H9 (cell line): ENCODE measurements at regions not wholly inside any gene's neighbourhood (a gene's known extent, or its start where the extent isn't known, plus 50 kb on each side); places are given as distances from the start of the nearest gene placed in this dataset.

Experiments
- DNase-seq: peaks from one replicate; pipeline ENCODE4 v3.0.0-alpha.2; 2017
- H2AFZ ChIP-seq: one replicate; pipeline ENCODE4 v1.6.1; 2013; ENCODE audit warnings: mild to moderate bottlenecking, low read length, control low read depth, moderate library complexity
- H2AK5ac ChIP-seq: 2 replicates; pipeline ENCODE4 v1.6.1; 2013; ENCODE audit warnings: low read length, control low read depth, mixed read lengths; ENCODE audit not compliant: insufficient read length
- H2BK120ac ChIP-seq: one replicate; pipeline ENCODE4 v1.6.1; 2013; ENCODE audit warnings: low read depth, mild to moderate bottlenecking, low read length, control low read depth, inconsistent platforms; ENCODE audit not compliant: poor library complexity, severe bottlenecking
- H2BK12ac ChIP-seq: 2 replicates; pipeline ENCODE4 v1.6.1; 2013; ENCODE audit warnings: low read length, control low read depth, mixed read lengths, low read depth; ENCODE audit not compliant: insufficient read length
- H2BK15ac ChIP-seq: 2 replicates; pipeline ENCODE4 v1.6.1; 2013; ENCODE audit warnings: low read depth, low read length, control low read depth
- H2BK20ac ChIP-seq: one replicate; pipeline ENCODE4 v1.6.1; 2013; ENCODE audit warnings: low read depth, mild to moderate bottlenecking, low read length, control low read depth, inconsistent platforms; ENCODE audit not compliant: poor library complexity, severe bottlenecking
- H2BK5ac ChIP-seq: 2 replicates; pipeline ENCODE4 v1.6.1; 2013; ENCODE audit warnings: low read length, control low read depth, mixed read lengths; ENCODE audit not compliant: insufficient read length
- H3K14ac ChIP-seq: 2 replicates; pipeline ENCODE4 v1.6.1; 2013; ENCODE audit warnings: low read length, control low read depth; ENCODE audit not compliant: insufficient read depth
- H3K18ac ChIP-seq: 2 replicates; pipeline ENCODE4 v1.6.1; 2013; ENCODE audit warnings: low read depth, mild to moderate bottlenecking, mixed read lengths, low read length, control low read depth; ENCODE audit not compliant: insufficient read length
- H3K23ac ChIP-seq: 2 replicates; pipeline ENCODE4 v1.6.1; 2013; ENCODE audit warnings: low read length, control low read depth, mixed read lengths, low read depth; ENCODE audit not compliant: insufficient read length
- H3K23me2 ChIP-seq: 2 replicates; pipeline ENCODE4 v1.6.1; 2013; ENCODE audit warnings: low read depth, mild to moderate bottlenecking, mixed read lengths, low read length, control low read depth; ENCODE audit not compliant: insufficient read length, poor library complexity, severe bottlenecking
- H3K27ac ChIP-seq: 2 replicates; pipeline ENCODE4 v1.5.1; 2013; ENCODE audit warnings: low read length, control low read depth, mixed read lengths, low read depth; ENCODE audit not compliant: insufficient read length
- H3K27me3 ChIP-seq: 2 replicates; pipeline ENCODE4 v1.6.1; 2013; ENCODE audit warnings: low read length, control low read depth, inconsistent platforms; ENCODE audit not compliant: insufficient read depth
- H3K4ac ChIP-seq: 2 replicates; pipeline ENCODE4 v1.6.1; 2013; ENCODE audit warnings: low read depth, mild to moderate bottlenecking, control low read depth, inconsistent platforms, low read length, moderate library complexity
- H3K4me1 ChIP-seq: 2 replicates; pipeline ENCODE4 v1.6.1; 2013; ENCODE audit warnings: low read length, control low read depth, inconsistent platforms; ENCODE audit not compliant: insufficient read depth
- H3K4me2 ChIP-seq: 2 replicates; pipeline ENCODE4 v1.6.1; 2013; ENCODE audit warnings: low read length, control low read depth, mixed read lengths; ENCODE audit not compliant: insufficient read length, insufficient read depth
- H3K56ac ChIP-seq: 2 replicates; pipeline ENCODE4 v1.6.1; 2013; ENCODE audit warnings: low read depth, mild to moderate bottlenecking, mixed read lengths, low read length, control low read depth; ENCODE audit not compliant: insufficient read length
- H3K79me1 ChIP-seq: 2 replicates; pipeline ENCODE4 v1.6.1; 2013; ENCODE audit warnings: low read depth, mild to moderate bottlenecking, moderate library complexity, low read length, control low read depth, inconsistent platforms; ENCODE audit not compliant: insufficient read depth, poor library complexity, severe bottlenecking
- H3K79me2 ChIP-seq: 2 replicates; pipeline ENCODE4 v1.6.1; 2013; ENCODE audit warnings: low read length, control low read depth, inconsistent platforms; ENCODE audit not compliant: insufficient read depth
- H3K9ac ChIP-seq: 2 replicates; pipeline ENCODE4 v1.6.1; 2013; ENCODE audit warnings: low read length, control low read depth, mixed read lengths; ENCODE audit not compliant: insufficient read length; ENCODE audit errors: extremely low read depth
- H3K9me3 ChIP-seq: one replicate; pipeline ENCODE4 v1.6.1; 2013; ENCODE audit warnings: low read depth, low read length, inconsistent platforms; ENCODE audit not compliant: control insufficient read depth
- H3T11ph ChIP-seq: one replicate; pipeline ENCODE4 v1.6.1; 2013; ENCODE audit warnings: mild to moderate bottlenecking, low read length, control low read depth, inconsistent platforms
- H4K20me1 ChIP-seq: one replicate; pipeline ENCODE4 v1.6.1; 2013; ENCODE audit not compliant: control insufficient read depth, insufficient read length, insufficient read depth
- H4K5ac ChIP-seq: 2 replicates; pipeline ENCODE4 v1.6.1; 2013; ENCODE audit warnings: low read depth, mild to moderate bottlenecking, mixed read lengths, low read length, control low read depth; ENCODE audit not compliant: insufficient read length
- H4K8ac ChIP-seq: replicated peaks from 2 replicates; pipeline ENCODE4 v1.6.1; 2013; ENCODE audit warnings: low read length, control low read depth, mixed read lengths, low read depth; ENCODE audit not compliant: insufficient read length
- H4K91ac ChIP-seq: 2 replicates; pipeline ENCODE4 v1.6.1; 2013; ENCODE audit warnings: low read depth, mild to moderate bottlenecking, moderate library complexity, mixed read lengths, low read length, control low read depth; ENCODE audit not compliant: insufficient read length
- H3K27ac Mint-ChIP-seq, 3 experiments: 2 replicates in 2 of 3; 3 replicates in 1 of 3; pipeline ENCODE4 v1.8.0; 2020 to 2021; ENCODE audit warnings: mixed read lengths in 3 of 3, mild to moderate bottlenecking in 1 of 3, moderate library complexity in 1 of 3
- H3K27me3 Mint-ChIP-seq: 2 replicates; pipeline ENCODE4 v1.8.0; 2021; ENCODE audit warnings: low read depth, mild to moderate bottlenecking, moderate library complexity, mixed read lengths
- H3K36me3 Mint-ChIP-seq, 3 experiments: 2 replicates in 2 of 3; 3 replicates in 1 of 3; pipeline ENCODE4 v1.8.0; 2020 to 2021; ENCODE audit warnings: low read depth in 3 of 3, mixed read lengths in 3 of 3; ENCODE audit not compliant: insufficient read depth in 1 of 3
- H3K4me1 Mint-ChIP-seq, 2 experiments: 2 replicates each; pipeline ENCODE4 v1.8.0; 2020; ENCODE audit warnings: mixed read lengths in 2 of 2
- H3K4me3 Mint-ChIP-seq, 2 experiments: 2 replicates in 1 of 2; 3 replicates in 1 of 2; pipeline ENCODE4 v1.8.0; 2020 to 2021; ENCODE audit warnings: mild to moderate bottlenecking in 2 of 2, mixed read lengths in 2 of 2, moderate library complexity in 1 of 2
- H3K9me3 Mint-ChIP-seq, 2 experiments: 2 replicates in 1 of 2; 3 replicates in 1 of 2; pipeline ENCODE4 v1.8.0; 2020; ENCODE audit warnings: mild to moderate bottlenecking in 2 of 2, mixed read lengths in 2 of 2, moderate library complexity in 1 of 2
- WGBS: extraction: QIAGEN DNeasy Blood & Tissue Kit; methylation state at CpG from one replicate; pipeline ENCODE4 v1.1.7; 2013; ENCODE audit warnings: missing lambda C conversion rate, low lambda C conversion rate, mixed read lengths; ENCODE audit not compliant: insufficient read length; ENCODE audit errors: extremely low coverage; 5-methylcytosine and 5-hydroxymethylcytosine counted together
- TF ChIP-seq, protein P1 (sequence below): fragments of 200-600 bp; sonication (generic); conservative IDR thresholded peaks from 3 replicates; pipeline ENCODE4 v1.8.0; 2021; ENCODE audit warnings: antibody characterized with exemption, mild to moderate bottlenecking

DNA sequence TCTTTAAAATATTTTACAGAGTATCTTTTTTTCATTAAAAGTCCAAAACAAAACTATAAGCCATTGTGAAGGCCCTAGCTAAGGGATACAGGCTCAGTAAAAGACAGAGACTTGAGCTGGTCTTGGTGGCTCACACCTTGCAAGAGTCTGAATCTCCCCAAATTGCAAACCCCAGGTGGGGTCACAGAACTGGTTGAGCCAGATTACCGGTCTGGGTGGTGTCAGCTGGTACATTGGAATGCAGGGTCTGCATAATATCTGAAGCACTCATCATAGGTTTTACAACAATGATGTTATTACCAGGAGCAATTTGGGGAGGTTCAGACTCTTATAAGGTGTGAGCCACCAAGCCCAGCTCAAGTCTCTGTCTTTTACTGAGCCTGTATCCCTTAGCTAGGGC is 201.2 kb upstream of the ARPP21 start:
- TF ChIP-seq, protein P1, sequence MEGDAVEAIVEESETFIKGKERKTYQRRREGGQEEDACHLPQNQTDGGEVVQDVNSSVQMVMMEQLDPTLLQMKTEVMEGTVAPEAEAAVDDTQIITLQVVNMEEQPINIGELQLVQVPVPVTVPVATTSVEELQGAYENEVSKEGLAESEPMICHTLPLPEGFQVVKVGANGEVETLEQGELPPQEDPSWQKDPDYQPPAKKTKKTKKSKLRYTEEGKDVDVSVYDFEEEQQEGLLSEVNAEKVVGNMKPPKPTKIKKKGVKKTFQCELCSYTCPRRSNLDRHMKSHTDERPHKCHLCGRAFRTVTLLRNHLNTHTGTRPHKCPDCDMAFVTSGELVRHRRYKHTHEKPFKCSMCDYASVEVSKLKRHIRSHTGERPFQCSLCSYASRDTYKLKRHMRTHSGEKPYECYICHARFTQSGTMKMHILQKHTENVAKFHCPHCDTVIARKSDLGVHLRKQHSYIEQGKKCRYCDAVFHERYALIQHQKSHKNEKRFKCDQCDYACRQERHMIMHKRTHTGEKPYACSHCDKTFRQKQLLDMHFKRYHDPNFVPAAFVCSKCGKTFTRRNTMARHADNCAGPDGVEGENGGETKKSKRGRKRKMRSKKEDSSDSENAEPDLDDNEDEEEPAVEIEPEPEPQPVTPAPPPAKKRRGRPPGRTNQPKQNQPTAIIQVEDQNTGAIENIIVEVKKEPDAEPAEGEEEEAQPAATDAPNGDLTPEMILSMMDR = no peak
- no peak overlapping the region for H4K91ac ChIP-seq
- H4K5ac ChIP-seq = no peak overlapping the region
- H4K20me1 ChIP-seq = no peaks in the 10 kb centered on the region
- peaks cover 0 to 4% (median 0%) of the 10 kb centered on the region in 3 experiments; a peak in 2 of 7 replicates for H3K36me3 Mint-ChIP-seq
- H4K8ac ChIP-seq = no peak overlapping the region
- no CpG with 5 or more reads among the region's 1 CpG for WGBS
- H3K23ac ChIP-seq = no peak overlapping the region
- no peaks in the 10 kb centered on the region for H3K27me3 Mint-ChIP-seq
- no peak overlapping the region for H2BK15ac ChIP-seq
- H3K4me1 Mint-ChIP-seq = peaks cover 19 to 24% of the 10 kb centered on the region in 2 experiments; a peak in 3 of 4 replicates
- no peak overlapping the region for H3T11ph ChIP-seq
- H2BK120ac ChIP-seq = no peak overlapping the region
- no peaks in the 10 kb centered on the region for H3K79me1 ChIP-seq
- no peak for DNase-seq
- H3K4me3 Mint-ChIP-seq = no peak overlapping the region
- no peaks in the 10 kb centered on the region for H3K9me3 ChIP-seq
- H3K27me3 ChIP-seq = no peaks in the 10 kb centered on the region
- H2BK5ac ChIP-seq = no peak overlapping the region
- H2AFZ ChIP-seq = no peak overlapping the region
- no peak overlapping the region for H2BK20ac ChIP-seq
- H3K4me2 ChIP-seq = no peak overlapping the region
- H3K23me2 ChIP-seq = no peaks in the 10 kb centered on the region
- no peak overlapping the region for H2BK12ac ChIP-seq
- H3K27ac Mint-ChIP-seq = no peak overlapping the region
- H3K79me2 ChIP-seq = no peaks in the 10 kb centered on the region
- H3K9me3 Mint-ChIP-seq = peaks cover 0 to 2% of the 10 kb centered on the region in 2 experiments; a peak in 2 of 5 replicates
- H3K14ac ChIP-seq = no peak overlapping the region
- H3K27ac ChIP-seq = no peak overlapping the region
- no peak overlapping the region for H3K56ac ChIP-seq
- H3K4me1 ChIP-seq = no peaks in the 10 kb centered on the region
- no peak overlapping the region for H3K4ac ChIP-seq
- no peak overlapping the region for H2AK5ac ChIP-seq
- no peak overlapping the region for H3K9ac ChIP-seq
- H3K18ac ChIP-seq = no peak overlapping the region
